22Rv1 (cell line): ENCODE measurements at regions not wholly inside any gene's neighbourhood (a gene's known extent, or its start where the extent isn't known, plus 50 kb on each side); places are given as distances from the start of the nearest gene placed in this dataset.

ENCODE experiments used
- ZFX ChIP-seq: fragments of 450-650 bp; IDR thresholded peaks from 2 replicates; pipeline ENCODE4 v1.6.1; 2017; ENCODE audit warnings: antibody characterized with exemption, borderline replicate concordance
- TF ChIP-seq, protein P1 (sequence below): fragments of 450-650 bp; IDR thresholded peaks from 2 replicates; pipeline ENCODE4 v1.5.1; 2017; ENCODE audit warnings: mild to moderate bottlenecking

DNA sequence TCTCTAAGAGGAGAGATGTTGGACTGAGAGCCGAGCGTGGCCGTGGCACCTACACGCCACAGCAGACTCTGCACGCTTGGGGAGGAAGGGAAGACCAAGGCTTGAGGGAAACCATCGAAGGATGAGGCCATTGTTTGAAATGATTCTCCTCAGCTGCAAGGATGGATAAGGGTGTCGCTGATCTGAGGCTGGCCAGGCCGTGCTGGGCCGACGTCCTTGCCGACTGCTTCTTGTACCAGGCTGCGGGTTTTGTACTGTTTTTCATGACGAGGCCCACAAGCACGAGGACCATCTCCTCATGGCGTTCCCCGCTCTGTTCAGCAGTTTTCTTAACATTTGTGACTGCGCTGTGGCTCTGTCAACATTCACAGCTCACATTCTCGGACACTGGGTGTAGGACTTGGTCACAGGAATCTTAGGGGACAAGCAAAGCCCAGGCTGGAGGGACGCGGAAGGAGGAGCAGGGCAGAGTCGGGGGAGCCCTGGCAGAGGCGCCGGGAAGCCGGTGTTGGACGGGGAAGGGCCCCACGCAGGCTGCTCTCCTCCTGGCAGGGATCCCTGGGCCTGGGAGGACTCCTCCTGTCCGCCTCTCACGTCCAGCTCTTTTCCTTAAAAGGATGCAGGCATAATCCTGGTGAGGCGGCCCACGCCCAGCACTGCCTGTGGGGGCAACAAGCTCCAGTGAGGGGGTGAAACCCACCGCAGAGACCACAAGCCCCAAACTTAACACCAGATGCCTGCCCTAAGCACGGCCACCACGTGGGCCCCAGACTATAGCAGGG lies 259.0 kb upstream of the SALL3 start:
- TF ChIP-seq, protein P1, sequence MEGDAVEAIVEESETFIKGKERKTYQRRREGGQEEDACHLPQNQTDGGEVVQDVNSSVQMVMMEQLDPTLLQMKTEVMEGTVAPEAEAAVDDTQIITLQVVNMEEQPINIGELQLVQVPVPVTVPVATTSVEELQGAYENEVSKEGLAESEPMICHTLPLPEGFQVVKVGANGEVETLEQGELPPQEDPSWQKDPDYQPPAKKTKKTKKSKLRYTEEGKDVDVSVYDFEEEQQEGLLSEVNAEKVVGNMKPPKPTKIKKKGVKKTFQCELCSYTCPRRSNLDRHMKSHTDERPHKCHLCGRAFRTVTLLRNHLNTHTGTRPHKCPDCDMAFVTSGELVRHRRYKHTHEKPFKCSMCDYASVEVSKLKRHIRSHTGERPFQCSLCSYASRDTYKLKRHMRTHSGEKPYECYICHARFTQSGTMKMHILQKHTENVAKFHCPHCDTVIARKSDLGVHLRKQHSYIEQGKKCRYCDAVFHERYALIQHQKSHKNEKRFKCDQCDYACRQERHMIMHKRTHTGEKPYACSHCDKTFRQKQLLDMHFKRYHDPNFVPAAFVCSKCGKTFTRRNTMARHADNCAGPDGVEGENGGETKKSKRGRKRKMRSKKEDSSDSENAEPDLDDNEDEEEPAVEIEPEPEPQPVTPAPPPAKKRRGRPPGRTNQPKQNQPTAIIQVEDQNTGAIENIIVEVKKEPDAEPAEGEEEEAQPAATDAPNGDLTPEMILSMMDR: no peak
- TF ChIP-seq ZFX: no peak
